GM18511 (cell line): ENCODE measurements at regions not wholly inside any gene's neighbourhood (a gene's known extent, or its start where the extent isn't known, plus 50 kb on each side); places are given as distances from the start of the nearest gene placed in this dataset.

Source experiments
- ATAC-seq: cut with Tn5 transposase; IDR thresholded peaks from one replicate; pipeline ENCODE4 v1.9.1; 2021; ENCODE audit warnings: mild to moderate bottlenecking, moderate library complexity; ENCODE audit not compliant: unreplicated experiment

DNA sequence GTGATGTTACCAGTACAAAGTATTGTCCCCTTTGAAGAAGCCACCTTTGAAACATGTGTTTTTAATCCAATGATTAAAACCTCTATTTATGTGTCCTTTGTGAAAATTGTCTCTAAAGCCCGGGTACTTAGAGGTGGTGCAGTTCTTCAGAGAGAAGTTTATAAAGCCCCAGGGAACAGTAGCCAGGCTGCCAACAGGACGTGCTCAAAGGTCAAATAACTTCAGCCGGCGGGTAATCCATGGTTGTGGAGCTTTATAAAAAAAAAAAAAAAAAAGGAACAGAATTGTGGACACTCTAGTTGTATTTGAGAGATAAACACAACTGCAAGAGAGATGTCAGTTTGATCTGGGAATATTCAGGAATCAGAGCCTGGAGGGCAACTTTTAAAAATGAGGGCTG lies 57.9 kb upstream of the CTNND2 start:
- ATAC-seq: no peak

DNA sequence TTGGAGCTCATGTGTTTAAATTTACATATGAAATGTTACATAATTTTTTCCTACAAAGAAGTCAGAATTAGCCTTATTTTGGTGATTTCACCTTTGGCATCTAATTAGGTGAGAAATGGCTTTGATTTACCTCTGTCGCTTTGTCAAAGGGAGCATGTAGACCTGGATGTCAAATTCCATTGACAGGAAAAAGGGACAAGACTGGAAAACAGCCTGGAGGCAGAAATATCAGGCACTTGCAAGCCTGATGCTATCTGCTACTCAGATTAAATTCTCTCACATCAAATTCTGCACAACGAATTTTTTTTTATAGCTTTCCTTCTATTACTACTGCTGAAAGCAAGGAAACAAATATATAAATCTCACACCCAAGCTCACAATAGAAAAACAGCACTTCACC lies 54.1 kb upstream of the CTNND2 start:
- ATAC-seq: no peak

DNA sequence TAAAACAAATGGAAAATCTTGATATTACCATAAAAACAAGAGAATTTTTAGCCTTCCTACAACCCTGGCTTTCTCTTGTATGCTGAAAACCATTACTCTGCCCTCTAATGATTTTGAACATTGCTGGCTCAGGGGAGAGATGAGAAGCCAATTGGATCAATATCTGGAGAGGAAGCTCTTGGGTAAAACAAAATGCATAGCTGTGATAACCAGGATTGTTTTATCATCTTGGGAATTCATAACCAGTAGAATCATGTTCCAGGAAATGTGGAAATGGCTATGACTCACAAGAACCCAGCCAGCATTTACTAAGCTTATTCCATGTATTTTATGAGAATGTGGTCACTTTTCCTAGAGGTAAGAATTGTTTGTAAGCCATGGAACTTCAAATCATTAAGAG lies 51.1 kb upstream of the CTNND2 start:
- no peak for ATAC-seq
